ENCODE measurements at regions not wholly inside any gene's neighbourhood (a gene's known extent, or its start where the extent isn't known, plus 50 kb on each side); places are given as distances from the start of the nearest gene placed in this dataset.

GRCh38 chr17:70562137-70562536 is 392.8 kb downstream of the KCNJ2 start:
- TF ChIP-seq POU2F2 (IDR thresholded peaks at IDR 0.05; ENCODE audit: low read depth, low read length): no peak
- no peak for TF ChIP-seq PAX5 (IDR thresholded peaks at IDR 0.05; ENCODE audit: insufficient read depth, low read length, severe bottlenecking)
- TF ChIP-seq POLR2A (IDR thresholded peaks at IDR 0.05; ENCODE audit: low read depth, low read length): no peak
- TF ChIP-seq SPI1 (IDR thresholded peaks at IDR 0.05; ENCODE audit: low read depth, low read length): no peak
- TF ChIP-seq POLR2AphosphoS5 (IDR thresholded peaks at IDR 0.05; ENCODE audit: low read depth, low read length): no peak
- TF ChIP-seq TAF1 (IDR thresholded peaks at IDR 0.05; ENCODE audit: low read depth, low read length): no peak
- DNase-seq (ENCODE audit: insufficient read length, low spot score): no peak
- FAIRE-seq: no peak

- DNase-seq (ENCODE audit: insufficient read length, low spot score) (no peak), FAIRE-seq (no peak)
- TF ChIP-seq TAF1 (IDR thresholded peaks at IDR 0.05; ENCODE audit: low read depth, low read length) (no peak), POLR2AphosphoS5 (IDR thresholded peaks at IDR 0.05; ENCODE audit: low read depth, low read length) (no peak), POLR2A (IDR thresholded peaks at IDR 0.05; ENCODE audit: low read depth, low read length) (no peak), POU2F2 (IDR thresholded peaks at IDR 0.05; ENCODE audit: low read depth, low read length) (no peak), SPI1 (IDR thresholded peaks at IDR 0.05; ENCODE audit: low read depth, low read length) (no peak), PAX5 (IDR thresholded peaks at IDR 0.05; ENCODE audit: insufficient read depth, low read length, severe bottlenecking) (no peak)
Measured at GRCh38 chr17:70563281-70563820, 394.0 kb downstream of the KCNJ2 start.

GRCh38 chr17:70564006-70564620 is 394.8 kb downstream of the KCNJ2 start:
- FAIRE-seq: no peak
- no peak for DNase-seq (ENCODE audit: insufficient read length, low spot score)

GRCh38 chr17:70569128-70569527 is 399.8 kb downstream of the KCNJ2 start:
- DNase-seq (ENCODE audit: insufficient read length, low spot score) (no peak), FAIRE-seq (no peak)
- no peak for TF ChIP-seq TAF1 (IDR thresholded peaks at IDR 0.05; ENCODE audit: low read depth, low read length)
- TF ChIP-seq POU2F2 (IDR thresholded peaks at IDR 0.05; ENCODE audit: low read depth, low read length): no peak
- no peak for TF ChIP-seq PAX5 (IDR thresholded peaks at IDR 0.05; ENCODE audit: insufficient read depth, low read length, severe bottlenecking)
- no peak for TF ChIP-seq POLR2A (IDR thresholded peaks at IDR 0.05; ENCODE audit: low read depth, low read length)
- TF ChIP-seq POLR2AphosphoS5 (IDR thresholded peaks at IDR 0.05; ENCODE audit: low read depth, low read length): no peak
- no peak for TF ChIP-seq SPI1 (IDR thresholded peaks at IDR 0.05; ENCODE audit: low read depth, low read length)

More at GRCh38 chr17:70564006-70564620, 394.8 kb downstream of the KCNJ2 start:
- TF ChIP-seq SPI1 (IDR thresholded peaks at IDR 0.05; ENCODE audit: low read depth, low read length) (no peak), PAX5 (IDR thresholded peaks at IDR 0.05; ENCODE audit: insufficient read depth, low read length, severe bottlenecking) (no peak), TAF1 (IDR thresholded peaks at IDR 0.05; ENCODE audit: low read depth, low read length) (no peak), POU2F2 (IDR thresholded peaks at IDR 0.05; ENCODE audit: low read depth, low read length) (no peak), POLR2AphosphoS5 (IDR thresholded peaks at IDR 0.05; ENCODE audit: low read depth, low read length) (no peak), POLR2A (IDR thresholded peaks at IDR 0.05; ENCODE audit: low read depth, low read length) (no peak)

- TF ChIP-seq PAX5 (IDR thresholded peaks at IDR 0.05; ENCODE audit: insufficient read depth, low read length, severe bottlenecking) (no peak), SPI1 (IDR thresholded peaks at IDR 0.05; ENCODE audit: low read depth, low read length) (no peak), POU2F2 (IDR thresholded peaks at IDR 0.05; ENCODE audit: low read depth, low read length) (no peak), TAF1 (IDR thresholded peaks at IDR 0.05; ENCODE audit: low read depth, low read length) (no peak)
- FAIRE-seq (no peak), DNase-seq (ENCODE audit: insufficient read length, low spot score) (no peak)
Measured at GRCh38 chr17:70577456-70577855, 408.1 kb downstream of the KCNJ2 start.

- no peak for FAIRE-seq
- TF ChIP-seq PAX5 (IDR thresholded peaks at IDR 0.05; ENCODE audit: insufficient read depth, low read length, severe bottlenecking): no peak
- TF ChIP-seq TAF1 (IDR thresholded peaks at IDR 0.05; ENCODE audit: low read depth, low read length): no peak
- TF ChIP-seq POLR2A (IDR thresholded peaks at IDR 0.05; ENCODE audit: low read depth, low read length): no peak
- no peak for TF ChIP-seq SPI1 (IDR thresholded peaks at IDR 0.05; ENCODE audit: low read depth, low read length)
- TF ChIP-seq POU2F2 (IDR thresholded peaks at IDR 0.05; ENCODE audit: low read depth, low read length): no peak
- no peak for TF ChIP-seq POLR2AphosphoS5 (IDR thresholded peaks at IDR 0.05; ENCODE audit: low read depth, low read length)
Measured at GRCh38 chr17:70581459-70581858, 412.1 kb downstream of the KCNJ2 start.

GRCh38 chr17:70582777-70583176 is 413.4 kb downstream of the KCNJ2 start:
- FAIRE-seq (no peak), DNase-seq (ENCODE audit: insufficient read length, low spot score) (no peak)
- TF ChIP-seq POLR2A (IDR thresholded peaks at IDR 0.05; ENCODE audit: low read depth, low read length) (no peak), POLR2AphosphoS5 (IDR thresholded peaks at IDR 0.05; ENCODE audit: low read depth, low read length) (no peak), PAX5 (IDR thresholded peaks at IDR 0.05; ENCODE audit: insufficient read depth, low read length, severe bottlenecking) (no peak), POU2F2 (IDR thresholded peaks at IDR 0.05; ENCODE audit: low read depth, low read length) (no peak), SPI1 (IDR thresholded peaks at IDR 0.05; ENCODE audit: low read depth, low read length) (no peak), TAF1 (IDR thresholded peaks at IDR 0.05; ENCODE audit: low read depth, low read length) (no peak)

More at GRCh38 chr17:70581459-70581858, 412.1 kb downstream of the KCNJ2 start:
- DNase-seq (ENCODE audit: insufficient read length, low spot score): no peak

GRCh38 chr17:70584255-70584654 is 414.9 kb downstream of the KCNJ2 start:
- no peak for TF ChIP-seq PAX5 (IDR thresholded peaks at IDR 0.05; ENCODE audit: insufficient read depth, low read length, severe bottlenecking)
- TF ChIP-seq SPI1 (IDR thresholded peaks at IDR 0.05; ENCODE audit: low read depth, low read length): no peak
- no peak for TF ChIP-seq TAF1 (IDR thresholded peaks at IDR 0.05; ENCODE audit: low read depth, low read length)
- TF ChIP-seq POLR2AphosphoS5 (IDR thresholded peaks at IDR 0.05; ENCODE audit: low read depth, low read length): no peak
- TF ChIP-seq POLR2A (IDR thresholded peaks at IDR 0.05; ENCODE audit: low read depth, low read length): no peak
- no peak for TF ChIP-seq POU2F2 (IDR thresholded peaks at IDR 0.05; ENCODE audit: low read depth, low read length)
- DNase-seq (ENCODE audit: insufficient read length, low spot score) (no peak), FAIRE-seq (no peak)

GRCh38 chr17:70588003-70588402 is 418.7 kb downstream of the KCNJ2 start:
- DNase-seq (ENCODE audit: insufficient read length, low spot score): no peak
- no peak for TF ChIP-seq PAX5 (IDR thresholded peaks at IDR 0.05; ENCODE audit: insufficient read depth, low read length, severe bottlenecking)
- no peak for TF ChIP-seq TAF1 (IDR thresholded peaks at IDR 0.05; ENCODE audit: low read depth, low read length)
- TF ChIP-seq POLR2AphosphoS5 (IDR thresholded peaks at IDR 0.05; ENCODE audit: low read depth, low read length): no peak
- TF ChIP-seq SPI1 (IDR thresholded peaks at IDR 0.05; ENCODE audit: low read depth, low read length): no peak
- TF ChIP-seq POU2F2 (IDR thresholded peaks at IDR 0.05; ENCODE audit: low read depth, low read length): no peak
- TF ChIP-seq POLR2A (IDR thresholded peaks at IDR 0.05; ENCODE audit: low read depth, low read length): no peak
- FAIRE-seq: no peak
